ENCODE measurements at regions not wholly inside any gene's neighbourhood (a gene's known extent, or its start where the extent isn't known, plus 50 kb on each side); places are given as distances from the start of the nearest gene placed in this dataset.

DNA sequence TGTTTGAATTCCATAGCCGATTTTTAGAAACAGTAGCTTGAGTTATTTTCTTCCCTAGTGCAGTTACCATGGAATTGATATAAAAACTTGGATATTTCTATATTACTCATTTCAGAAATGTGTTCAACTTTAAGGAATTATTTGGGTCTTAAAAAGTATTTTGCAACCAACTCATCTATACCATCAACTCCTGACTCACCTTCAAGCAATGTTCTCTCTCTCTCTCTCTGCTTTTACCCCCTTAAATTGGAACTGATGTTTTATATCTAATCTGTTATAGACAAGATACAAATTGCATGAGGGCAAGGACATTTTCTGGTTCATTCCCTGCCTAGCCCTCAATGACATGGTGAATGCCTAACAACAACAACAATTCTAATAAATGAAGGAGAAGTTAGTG is 214.7 kb upstream of the NRIP1 start:
- no peak for TF ChIP-seq ARNTL (CRISPR knock-in tag; IDR thresholded peaks at IDR 0.05; ENCODE audit: borderline replicate concordance, low read depth)
- TF ChIP-seq, protein P1, sequence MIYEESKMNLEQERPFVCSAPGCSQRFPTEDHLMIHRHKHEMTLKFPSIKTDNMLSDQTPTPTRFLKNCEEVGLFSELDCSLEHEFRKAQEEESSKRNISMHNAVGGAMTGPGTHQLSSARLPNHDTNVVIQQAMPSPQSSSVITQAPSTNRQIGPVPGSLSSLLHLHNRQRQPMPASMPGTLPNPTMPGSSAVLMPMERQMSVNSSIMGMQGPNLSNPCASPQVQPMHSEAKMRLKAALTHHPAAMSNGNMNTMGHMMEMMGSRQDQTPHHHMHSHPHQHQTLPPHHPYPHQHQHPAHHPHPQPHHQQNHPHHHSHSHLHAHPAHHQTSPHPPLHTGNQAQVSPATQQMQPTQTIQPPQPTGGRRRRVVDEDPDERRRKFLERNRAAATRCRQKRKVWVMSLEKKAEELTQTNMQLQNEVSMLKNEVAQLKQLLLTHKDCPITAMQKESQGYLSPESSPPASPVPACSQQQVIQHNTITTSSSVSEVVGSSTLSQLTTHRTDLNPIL (CRISPR knock-in tag; IDR thresholded peaks at IDR 0.05; ENCODE audit: low read depth) = no peak
- TF ChIP-seq, protein P2, sequence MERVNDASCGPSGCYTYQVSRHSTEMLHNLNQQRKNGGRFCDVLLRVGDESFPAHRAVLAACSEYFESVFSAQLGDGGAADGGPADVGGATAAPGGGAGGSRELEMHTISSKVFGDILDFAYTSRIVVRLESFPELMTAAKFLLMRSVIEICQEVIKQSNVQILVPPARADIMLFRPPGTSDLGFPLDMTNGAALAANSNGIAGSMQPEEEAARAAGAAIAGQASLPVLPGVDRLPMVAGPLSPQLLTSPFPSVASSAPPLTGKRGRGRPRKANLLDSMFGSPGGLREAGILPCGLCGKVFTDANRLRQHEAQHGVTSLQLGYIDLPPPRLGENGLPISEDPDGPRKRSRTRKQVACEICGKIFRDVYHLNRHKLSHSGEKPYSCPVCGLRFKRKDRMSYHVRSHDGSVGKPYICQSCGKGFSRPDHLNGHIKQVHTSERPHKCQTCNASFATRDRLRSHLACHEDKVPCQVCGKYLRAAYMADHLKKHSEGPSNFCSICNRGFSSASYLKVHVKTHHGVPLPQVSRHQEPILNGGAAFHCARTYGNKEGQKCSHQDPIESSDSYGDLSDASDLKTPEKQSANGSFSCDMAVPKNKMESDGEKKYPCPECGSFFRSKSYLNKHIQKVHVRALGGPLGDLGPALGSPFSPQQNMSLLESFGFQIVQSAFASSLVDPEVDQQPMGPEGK (CRISPR knock-in tag; IDR thresholded peaks at IDR 0.05; ENCODE audit: borderline replicate concordance) = no peak
- TF ChIP-seq, protein P3, sequence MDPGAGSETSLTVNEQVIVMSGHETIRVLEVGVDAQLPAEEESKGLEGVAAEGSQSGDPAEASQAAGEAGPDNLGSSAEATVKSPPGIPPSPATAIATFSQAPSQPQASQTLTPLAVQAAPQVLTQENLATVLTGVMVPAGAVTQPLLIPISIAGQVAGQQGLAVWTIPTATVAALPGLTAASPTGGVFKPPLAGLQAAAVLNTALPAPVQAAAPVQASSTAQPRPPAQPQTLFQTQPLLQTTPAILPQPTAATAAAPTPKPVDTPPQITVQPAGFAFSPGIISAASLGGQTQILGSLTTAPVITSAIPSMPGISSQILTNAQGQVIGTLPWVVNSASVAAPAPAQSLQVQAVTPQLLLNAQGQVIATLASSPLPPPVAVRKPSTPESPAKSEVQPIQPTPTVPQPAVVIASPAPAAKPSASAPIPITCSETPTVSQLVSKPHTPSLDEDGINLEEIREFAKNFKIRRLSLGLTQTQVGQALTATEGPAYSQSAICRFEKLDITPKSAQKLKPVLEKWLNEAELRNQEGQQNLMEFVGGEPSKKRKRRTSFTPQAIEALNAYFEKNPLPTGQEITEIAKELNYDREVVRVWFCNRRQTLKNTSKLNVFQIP (CRISPR knock-in tag; IDR thresholded peaks at IDR 0.05; ENCODE audit: borderline replicate concordance, low read depth) = no peak
- no peak for TF ChIP-seq SNAI2 (CRISPR knock-in tag; IDR thresholded peaks at IDR 0.05)
- TF ChIP-seq, protein P4, sequence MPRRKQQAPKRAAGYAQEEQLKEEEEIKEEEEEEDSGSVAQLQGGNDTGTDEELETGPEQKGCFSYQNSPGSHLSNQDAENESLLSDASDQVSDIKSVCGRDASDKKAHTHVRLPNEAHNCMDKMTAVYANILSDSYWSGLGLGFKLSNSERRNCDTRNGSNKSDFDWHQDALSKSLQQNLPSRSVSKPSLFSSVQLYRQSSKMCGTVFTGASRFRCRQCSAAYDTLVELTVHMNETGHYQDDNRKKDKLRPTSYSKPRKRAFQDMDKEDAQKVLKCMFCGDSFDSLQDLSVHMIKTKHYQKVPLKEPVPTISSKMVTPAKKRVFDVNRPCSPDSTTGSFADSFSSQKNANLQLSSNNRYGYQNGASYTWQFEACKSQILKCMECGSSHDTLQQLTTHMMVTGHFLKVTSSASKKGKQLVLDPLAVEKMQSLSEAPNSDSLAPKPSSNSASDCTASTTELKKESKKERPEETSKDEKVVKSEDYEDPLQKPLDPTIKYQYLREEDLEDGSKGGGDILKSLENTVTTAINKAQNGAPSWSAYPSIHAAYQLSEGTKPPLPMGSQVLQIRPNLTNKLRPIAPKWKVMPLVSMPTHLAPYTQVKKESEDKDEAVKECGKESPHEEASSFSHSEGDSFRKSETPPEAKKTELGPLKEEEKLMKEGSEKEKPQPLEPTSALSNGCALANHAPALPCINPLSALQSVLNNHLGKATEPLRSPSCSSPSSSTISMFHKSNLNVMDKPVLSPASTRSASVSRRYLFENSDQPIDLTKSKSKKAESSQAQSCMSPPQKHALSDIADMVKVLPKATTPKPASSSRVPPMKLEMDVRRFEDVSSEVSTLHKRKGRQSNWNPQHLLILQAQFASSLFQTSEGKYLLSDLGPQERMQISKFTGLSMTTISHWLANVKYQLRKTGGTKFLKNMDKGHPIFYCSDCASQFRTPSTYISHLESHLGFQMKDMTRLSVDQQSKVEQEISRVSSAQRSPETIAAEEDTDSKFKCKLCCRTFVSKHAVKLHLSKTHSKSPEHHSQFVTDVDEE (CRISPR knock-in tag; IDR thresholded peaks at IDR 0.05) = no peak
- no peak for TF ChIP-seq ZNF565 (CRISPR knock-in tag; conservative IDR thresholded peaks at IDR 0.05; ENCODE audit: low read depth)
- TF ChIP-seq ZFP30 (CRISPR knock-in tag; IDR thresholded peaks at IDR 0.05) = no peak
- TF ChIP-seq CSDC2 (CRISPR knock-in tag; IDR thresholded peaks at IDR 0.05) = no peak
- TF ChIP-seq RARB (CRISPR knock-in tag; IDR thresholded peaks at IDR 0.05) = no peak
- no peak for TF ChIP-seq GLIS3 (CRISPR knock-in tag; IDR thresholded peaks at IDR 0.05)
- TF ChIP-seq ZC3H10 (CRISPR knock-in tag; IDR thresholded peaks at IDR 0.05) = no peak
- no peak for TF ChIP-seq TOX (CRISPR knock-in tag; IDR thresholded peaks at IDR 0.05; ENCODE audit: borderline replicate concordance)

Measured in SK-N-SH treated with all-trans-retinoic acid at 6 μM for 48 hours (cell line).